AG10803 (cell line): ENCODE measurements at regions not wholly inside any gene's neighbourhood (a gene's known extent, or its start where the extent isn't known, plus 50 kb on each side); places are given as distances from the start of the nearest gene placed in this dataset.
A peak's percentile ranks its signal among the peaks of the same experiment; 100 is the strongest.

Experiments
- DNase-seq: peaks from one replicate; pipeline ENCODE4 v3.0.0; 2010; ENCODE audit warnings: low read depth
- H3K4me3 ChIP-seq: 2 replicates; pipeline ENCODE4 v1.5.1; 2011; ENCODE audit warnings: mild to moderate bottlenecking, low read length, control low read depth
- TF ChIP-seq, protein P1 (sequence below): conservative IDR thresholded peaks from 2 replicates; pipeline ENCODE4 v1.5.1; 2011; ENCODE audit warnings: mild to moderate bottlenecking, low read length, control low read depth, inconsistent platforms

DNA sequence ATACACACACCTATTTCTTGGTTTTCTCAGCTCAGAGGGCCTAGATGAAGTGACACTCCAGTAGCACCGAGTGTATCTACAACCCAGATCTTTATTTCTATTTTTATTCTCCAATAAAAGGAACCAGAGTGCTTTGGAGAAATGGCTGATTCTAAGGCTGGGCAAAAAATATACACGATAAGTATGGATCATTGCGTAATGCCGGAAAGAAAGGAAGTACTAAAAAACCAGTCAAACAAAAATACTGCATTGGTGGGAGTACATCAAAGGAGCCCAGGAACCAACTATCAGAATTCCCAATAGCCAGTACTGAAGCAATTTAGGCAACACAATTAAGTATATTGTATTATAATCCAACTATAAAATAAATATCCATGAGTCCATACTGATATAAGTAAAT is 400.9 kb upstream of the CCDC196 start:
- TF ChIP-seq, protein P1, sequence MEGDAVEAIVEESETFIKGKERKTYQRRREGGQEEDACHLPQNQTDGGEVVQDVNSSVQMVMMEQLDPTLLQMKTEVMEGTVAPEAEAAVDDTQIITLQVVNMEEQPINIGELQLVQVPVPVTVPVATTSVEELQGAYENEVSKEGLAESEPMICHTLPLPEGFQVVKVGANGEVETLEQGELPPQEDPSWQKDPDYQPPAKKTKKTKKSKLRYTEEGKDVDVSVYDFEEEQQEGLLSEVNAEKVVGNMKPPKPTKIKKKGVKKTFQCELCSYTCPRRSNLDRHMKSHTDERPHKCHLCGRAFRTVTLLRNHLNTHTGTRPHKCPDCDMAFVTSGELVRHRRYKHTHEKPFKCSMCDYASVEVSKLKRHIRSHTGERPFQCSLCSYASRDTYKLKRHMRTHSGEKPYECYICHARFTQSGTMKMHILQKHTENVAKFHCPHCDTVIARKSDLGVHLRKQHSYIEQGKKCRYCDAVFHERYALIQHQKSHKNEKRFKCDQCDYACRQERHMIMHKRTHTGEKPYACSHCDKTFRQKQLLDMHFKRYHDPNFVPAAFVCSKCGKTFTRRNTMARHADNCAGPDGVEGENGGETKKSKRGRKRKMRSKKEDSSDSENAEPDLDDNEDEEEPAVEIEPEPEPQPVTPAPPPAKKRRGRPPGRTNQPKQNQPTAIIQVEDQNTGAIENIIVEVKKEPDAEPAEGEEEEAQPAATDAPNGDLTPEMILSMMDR: no peak
- no peak for DNase-seq
- H3K4me3 ChIP-seq: no peak overlapping the region

- no peak overlapping the region for H3K4me3 ChIP-seq
- TF ChIP-seq, protein P1: no peak
- no peak for DNase-seq
Observed at GRCh38 chr14:66085665-66086064, 400.5 kb upstream of the CCDC196 start.

DNA sequence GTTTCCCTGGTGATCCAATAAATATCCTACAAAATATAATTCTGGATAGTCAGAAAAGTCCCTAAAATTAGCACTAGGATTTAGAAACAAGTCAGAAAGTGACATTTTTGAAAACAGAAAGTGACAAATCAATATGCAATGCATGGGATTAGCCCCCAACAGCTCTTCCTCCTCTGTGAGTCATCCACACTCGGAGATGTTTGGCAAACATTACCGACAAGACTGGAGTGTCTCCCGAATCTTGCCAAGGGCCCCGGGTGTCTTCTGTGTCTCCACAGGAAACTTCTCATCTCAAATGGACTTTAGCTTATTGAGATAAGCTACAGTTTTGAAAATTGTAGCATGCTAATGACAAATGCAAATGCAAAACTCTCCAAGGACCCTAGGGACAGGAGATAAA is 398.9 kb upstream of the CCDC196 start:
- TF ChIP-seq, protein P1: no peak
- DNase-seq: peak; percentile 75
- H3K4me3 ChIP-seq: no peak overlapping the region

DNA sequence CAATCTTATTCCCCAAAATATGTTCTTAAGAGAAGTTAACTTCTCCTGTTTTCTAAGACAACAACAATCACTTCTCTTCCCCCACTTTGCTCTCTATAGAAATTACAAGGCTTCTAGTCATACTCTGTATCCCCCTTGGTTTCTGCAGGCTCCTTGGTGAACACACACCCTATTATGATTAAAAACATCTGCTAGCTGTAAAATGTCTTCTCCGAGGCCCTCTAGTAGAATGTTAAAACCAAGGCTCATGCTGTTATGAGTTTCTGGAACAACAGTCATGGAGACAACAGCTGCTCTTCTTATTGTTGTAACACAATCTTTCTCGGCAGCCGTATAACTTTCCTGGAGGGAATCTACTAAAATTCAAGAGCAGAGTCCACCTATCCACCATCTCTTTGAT is 397.5 kb upstream of the CCDC196 start:
- no peak overlapping the region for H3K4me3 ChIP-seq
- TF ChIP-seq, protein P1: no peak
- peak; percentile 80 for DNase-seq

- no peak for DNase-seq
- H3K4me3 ChIP-seq: no peak overlapping the region
- TF ChIP-seq, protein P1: no peak
Observed at GRCh38 chr14:66092206-66092605, 394.0 kb upstream of the CCDC196 start.

DNA sequence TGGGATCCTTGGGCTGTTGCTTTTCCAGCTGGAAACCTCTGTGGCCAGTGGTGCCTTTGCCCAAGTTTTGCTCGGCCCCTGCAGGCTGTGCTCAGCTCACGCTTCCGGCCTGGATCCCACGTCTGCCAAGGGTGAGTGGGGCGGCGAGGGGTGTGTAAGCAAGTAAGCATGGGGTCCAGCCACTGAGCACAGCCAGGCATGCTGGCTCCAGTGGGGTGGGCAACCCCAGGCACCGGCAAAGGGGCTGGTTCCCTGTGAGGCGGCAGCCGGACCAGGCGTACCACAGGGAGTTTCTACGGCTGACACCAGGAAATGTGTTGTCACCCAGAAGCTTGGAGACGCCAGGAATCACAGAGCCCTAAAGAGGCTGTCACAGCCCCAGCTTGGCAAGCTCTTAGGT is 393.4 kb upstream of the CCDC196 start:
- no peak overlapping the region for H3K4me3 ChIP-seq
- no peak for DNase-seq
- TF ChIP-seq, protein P1: no peak

DNA sequence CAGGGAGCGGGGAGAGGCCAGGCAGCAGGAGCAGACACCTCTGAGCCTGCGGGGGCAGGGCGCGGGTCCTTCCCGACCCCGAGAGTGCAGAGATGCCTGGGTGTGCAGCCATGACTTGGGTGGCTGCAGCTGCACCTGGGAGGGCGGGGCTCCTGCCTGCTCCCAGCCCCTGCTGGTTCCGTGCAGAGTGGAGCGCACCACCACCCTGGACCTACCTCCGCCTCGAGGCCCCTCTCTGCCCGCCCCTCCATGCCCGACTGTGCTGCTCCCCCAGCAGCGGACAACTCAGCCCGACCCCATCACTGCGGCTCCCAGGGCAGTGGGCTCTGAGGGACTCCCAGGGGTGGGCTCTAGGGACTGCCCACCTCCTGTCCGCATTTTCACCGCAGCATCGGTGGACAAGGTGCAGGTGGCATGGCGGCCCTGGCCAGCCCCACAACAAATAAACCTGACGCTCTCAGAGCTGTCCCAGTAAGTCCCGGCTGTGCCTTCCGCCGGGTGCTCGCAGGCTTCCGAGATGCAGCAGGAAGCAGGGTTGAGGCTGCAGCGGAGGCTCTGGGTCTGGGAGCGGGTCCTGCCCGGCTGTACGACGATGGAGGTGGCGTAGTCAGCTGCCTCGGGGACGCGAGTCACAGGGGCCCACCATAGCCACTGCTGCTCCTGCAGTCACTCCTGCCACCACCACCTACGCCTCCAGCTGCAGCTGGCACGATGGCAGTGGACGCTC is 392.0 kb upstream of the CCDC196 start:
- no peak overlapping the region for H3K4me3 ChIP-seq
- TF ChIP-seq, protein P1: no peak
- DNase-seq: no peak
